Panc1 (cell line): ENCODE measurements at regions not wholly inside any gene's neighbourhood (a gene's known extent, or its start where the extent isn't known, plus 50 kb on each side); places are given as distances from the start of the nearest gene placed in this dataset.

Source experiments
- ATAC-seq: fragments of 200-7000 bp; cut with Tn5 transposase; 2 replicates; pipeline ENCODE4 v1.9.1; 2020; ENCODE audit warnings: mild to moderate bottlenecking, moderate library complexity
- BruUV-seq: library from RNA; stranded (reverse); fragments of 400-500 nt; replicated peaks from 2 replicates; lab custom pipeline; 2021; lab: Mats Ljungman, UMichigan
- CTCF ChIA-PET: fragments of 300-600 bp; sonication (Branson Sonifier 250); formaldehyde crosslinking; loops from one replicate; lab custom pipeline; 2022; ENCODE audit warnings: antibody characterized with exemption; lab: Charles Lee
- POLR2A ChIA-PET: fragments of 300-600 bp; sonication (Branson Sonifier 250); formaldehyde crosslinking; loops from one replicate; lab custom pipeline; 2022; ENCODE audit warnings: antibody characterized with exemption; lab: Charles Lee
- DNase-seq: peaks from one replicate; pipeline ENCODE4 v3.0.0-alpha.2; 2010; ENCODE audit warnings: low read depth, low spot score
- H3K27ac ChIP-seq: 2 replicates; pipeline ENCODE4 v1.5.1; 2011; ENCODE audit warnings: mild to moderate bottlenecking, low read length, inconsistent platforms
- H3K27me3 ChIP-seq: fragments of 200-500 bp; sonication (Bioruptor generic); 2 replicates; pipeline ENCODE4 v1.6.0; 2014; ENCODE audit warnings: low read length, inconsistent platforms; ENCODE audit not compliant: control insufficient read depth, insufficient read depth
- H3K36me3 ChIP-seq: fragments of 200-500 bp; sonication (Bioruptor generic); 2 replicates; pipeline ENCODE4 v1.5.1; 2014; ENCODE audit warnings: inconsistent platforms, mild to moderate bottlenecking, low read length, moderate library complexity; ENCODE audit not compliant: control insufficient read depth, insufficient read depth
- H3K4me1 ChIP-seq: 2 replicates; pipeline ENCODE4 v1.5.1; 2011; ENCODE audit warnings: inconsistent platforms, mild to moderate bottlenecking, low read length, moderate library complexity; ENCODE audit not compliant: control insufficient read depth, insufficient read depth
- H3K4me3 ChIP-seq, 2 experiments: 2 replicates each; pipeline ENCODE4 v1.5.1; 2011 to 2012; ENCODE audit warnings: low read depth in 2 of 2, low read length in 2 of 2, mild to moderate bottlenecking in 2 of 2, inconsistent platforms in 1 of 2, moderate library complexity in 1 of 2
- H3K9me3 ChIP-seq: fragments of 200-500 bp; sonication (Bioruptor generic); 2 replicates; pipeline ENCODE4 v1.5.1; 2014; ENCODE audit warnings: low read depth, mild to moderate bottlenecking, inconsistent platforms, low read length, moderate library complexity; ENCODE audit not compliant: control insufficient read depth, insufficient read depth
- POLR2AphosphoS5 ChIP-seq: IDR thresholded peaks from 2 replicates; pipeline ENCODE4 v1.6.1; 2012; ENCODE audit warnings: mild to moderate bottlenecking, low read depth, low read length, moderate library complexity
- SIN3A ChIP-seq: IDR thresholded peaks from 2 replicates; pipeline ENCODE4 v1.6.1; 2012; ENCODE audit warnings: low read depth, mild to moderate bottlenecking, low read length, moderate library complexity, borderline replicate concordance; ENCODE audit not compliant: insufficient read depth
- TCF7L2 ChIP-seq: IDR thresholded peaks from 2 replicates; pipeline ENCODE4 v1.6.1; 2011; ENCODE audit warnings: mild to moderate bottlenecking, low read depth, low read length, inconsistent platforms
- in situ Hi-C: cut with HindIII; loops from 2 replicates; pipeline ENCODE4 v1.10.0; 2016; ENCODE audit warnings: low sequenced_read_pairs, low pct_unique_long_range_greater_than_20kb
- intact Hi-C: fragments of 100-400 bp; cut with micrococcal nuclease; formaldehyde crosslinking; loops from one replicate; pipeline ENCODE4 v1.10.0; 2022; ENCODE audit not compliant: unreplicated experiment
- TF ChIP-seq, protein P1 (sequence below), 2 experiments: IDR thresholded peaks; 2 replicates each; pipeline ENCODE4 v1.6.1; 2011 to 2012; ENCODE audit warnings: low read depth in 2 of 2, control low read depth in 1 of 2, low read length in 1 of 2, mild to moderate bottlenecking in 1 of 2, moderate library complexity in 1 of 2; ENCODE audit not compliant: insufficient read depth in 1 of 2
- TF ChIP-seq, protein P2 (sequence below): fragments of 450-650 bp; IDR thresholded peaks from 2 replicates; pipeline ENCODE4 v1.5.1; 2017; ENCODE audit warnings: mild to moderate bottlenecking

DNA sequence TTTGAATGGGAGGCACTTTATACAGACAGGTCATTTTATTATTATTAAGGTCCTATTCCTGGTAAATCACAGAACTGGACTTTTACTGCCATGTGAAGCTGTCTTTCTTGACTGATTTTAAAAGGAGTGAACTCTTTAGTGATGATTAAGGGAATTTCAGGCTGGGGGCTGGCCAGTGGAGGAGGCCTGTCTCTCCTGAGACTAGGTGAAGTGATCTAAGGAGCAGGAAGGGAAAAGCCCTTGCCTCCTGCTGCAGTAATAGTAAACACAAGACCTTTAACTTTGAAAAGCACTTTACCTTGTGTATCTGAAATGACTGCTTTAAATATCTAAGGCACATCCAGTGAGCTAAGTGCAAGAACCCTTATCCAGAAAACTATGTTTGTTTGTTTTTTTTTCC is 118.0 kb upstream of the SPAG17 start:
- Histone ChIP-seq H3K36me3 (no peaks in the 10 kb centered on the region), H3K9me3 (no peaks in the 10 kb centered on the region), H3K27me3 (no peaks in the 10 kb centered on the region), H3K4me1 (no peaks in the 10 kb centered on the region), H3K27ac (no peak overlapping the region), H3K4me3 (no peak overlapping the region)
- POLR2A ChIA-PET, result no interaction called here
- TF ChIP-seq SIN3A (no peak), TCF7L2 (no peak), POLR2AphosphoS5 (no peak)
- TF ChIP-seq, protein P1, sequence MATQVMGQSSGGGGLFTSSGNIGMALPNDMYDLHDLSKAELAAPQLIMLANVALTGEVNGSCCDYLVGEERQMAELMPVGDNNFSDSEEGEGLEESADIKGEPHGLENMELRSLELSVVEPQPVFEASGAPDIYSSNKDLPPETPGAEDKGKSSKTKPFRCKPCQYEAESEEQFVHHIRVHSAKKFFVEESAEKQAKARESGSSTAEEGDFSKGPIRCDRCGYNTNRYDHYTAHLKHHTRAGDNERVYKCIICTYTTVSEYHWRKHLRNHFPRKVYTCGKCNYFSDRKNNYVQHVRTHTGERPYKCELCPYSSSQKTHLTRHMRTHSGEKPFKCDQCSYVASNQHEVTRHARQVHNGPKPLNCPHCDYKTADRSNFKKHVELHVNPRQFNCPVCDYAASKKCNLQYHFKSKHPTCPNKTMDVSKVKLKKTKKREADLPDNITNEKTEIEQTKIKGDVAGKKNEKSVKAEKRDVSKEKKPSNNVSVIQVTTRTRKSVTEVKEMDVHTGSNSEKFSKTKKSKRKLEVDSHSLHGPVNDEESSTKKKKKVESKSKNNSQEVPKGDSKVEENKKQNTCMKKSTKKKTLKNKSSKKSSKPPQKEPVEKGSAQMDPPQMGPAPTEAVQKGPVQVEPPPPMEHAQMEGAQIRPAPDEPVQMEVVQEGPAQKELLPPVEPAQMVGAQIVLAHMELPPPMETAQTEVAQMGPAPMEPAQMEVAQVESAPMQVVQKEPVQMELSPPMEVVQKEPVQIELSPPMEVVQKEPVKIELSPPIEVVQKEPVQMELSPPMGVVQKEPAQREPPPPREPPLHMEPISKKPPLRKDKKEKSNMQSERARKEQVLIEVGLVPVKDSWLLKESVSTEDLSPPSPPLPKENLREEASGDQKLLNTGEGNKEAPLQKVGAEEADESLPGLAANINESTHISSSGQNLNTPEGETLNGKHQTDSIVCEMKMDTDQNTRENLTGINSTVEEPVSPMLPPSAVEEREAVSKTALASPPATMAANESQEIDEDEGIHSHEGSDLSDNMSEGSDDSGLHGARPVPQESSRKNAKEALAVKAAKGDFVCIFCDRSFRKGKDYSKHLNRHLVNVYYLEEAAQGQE (IDR thresholded peaks at IDR 0.05; ENCODE audit: insufficient read depth in 1 of 2, low read depth in 2 of 2, low read length in 1 of 2), result no peak
- TF ChIP-seq, protein P2, sequence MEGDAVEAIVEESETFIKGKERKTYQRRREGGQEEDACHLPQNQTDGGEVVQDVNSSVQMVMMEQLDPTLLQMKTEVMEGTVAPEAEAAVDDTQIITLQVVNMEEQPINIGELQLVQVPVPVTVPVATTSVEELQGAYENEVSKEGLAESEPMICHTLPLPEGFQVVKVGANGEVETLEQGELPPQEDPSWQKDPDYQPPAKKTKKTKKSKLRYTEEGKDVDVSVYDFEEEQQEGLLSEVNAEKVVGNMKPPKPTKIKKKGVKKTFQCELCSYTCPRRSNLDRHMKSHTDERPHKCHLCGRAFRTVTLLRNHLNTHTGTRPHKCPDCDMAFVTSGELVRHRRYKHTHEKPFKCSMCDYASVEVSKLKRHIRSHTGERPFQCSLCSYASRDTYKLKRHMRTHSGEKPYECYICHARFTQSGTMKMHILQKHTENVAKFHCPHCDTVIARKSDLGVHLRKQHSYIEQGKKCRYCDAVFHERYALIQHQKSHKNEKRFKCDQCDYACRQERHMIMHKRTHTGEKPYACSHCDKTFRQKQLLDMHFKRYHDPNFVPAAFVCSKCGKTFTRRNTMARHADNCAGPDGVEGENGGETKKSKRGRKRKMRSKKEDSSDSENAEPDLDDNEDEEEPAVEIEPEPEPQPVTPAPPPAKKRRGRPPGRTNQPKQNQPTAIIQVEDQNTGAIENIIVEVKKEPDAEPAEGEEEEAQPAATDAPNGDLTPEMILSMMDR, result no peak
- ATAC-seq (no peak), DNase-seq (no peak)
- in situ Hi-C loops, result no loop called here
- CTCF ChIA-PET, result no interaction called here
- intact Hi-C loops, result no loop called here
- no TSS peak for BruUV-seq

DNA sequence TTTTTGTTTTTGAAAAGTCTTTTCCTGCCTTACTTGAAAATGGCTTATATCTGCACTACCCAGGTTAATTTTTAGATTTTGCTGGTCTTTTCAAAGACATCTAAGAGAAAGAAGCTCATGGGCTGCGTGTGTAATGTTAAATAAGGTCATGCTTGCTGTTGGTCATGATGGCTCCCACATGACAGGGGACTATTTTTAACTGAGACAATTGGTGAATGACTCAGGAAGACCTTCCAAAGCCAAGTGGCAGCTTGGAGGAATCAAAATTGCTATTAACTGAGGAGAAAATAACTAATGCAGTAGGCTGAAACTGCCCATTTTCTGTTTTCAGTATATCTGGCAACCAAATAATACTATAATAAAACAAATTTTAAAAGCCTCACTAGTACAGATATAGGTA is 117.1 kb upstream of the SPAG17 start:
- no peak for TF ChIP-seq SIN3A
- no peak for TF ChIP-seq POLR2AphosphoS5
- TF ChIP-seq, protein P2, result no peak
- TF ChIP-seq, protein P1 (IDR thresholded peaks at IDR 0.05; ENCODE audit: insufficient read depth in 1 of 2, low read depth in 2 of 2, low read length in 1 of 2), result no peak
- TF ChIP-seq TCF7L2, result no peak
- POLR2A ChIA-PET, result no interaction called here
- H3K9me3 ChIP-seq, result no peaks in the 10 kb centered on the region
- H3K27ac ChIP-seq, result no peak overlapping the region
- ATAC-seq (no peak), DNase-seq (no peak)
- H3K27me3 ChIP-seq, result no peaks in the 10 kb centered on the region
- intact Hi-C loops (no loop called here), in situ Hi-C loops (no loop called here)
- no peaks in the 10 kb centered on the region for H3K4me1 ChIP-seq
- no TSS peak for BruUV-seq
- H3K36me3 ChIP-seq, result no peaks in the 10 kb centered on the region
- H3K4me3 ChIP-seq, result no peak overlapping the region
- CTCF ChIA-PET, result no interaction called here
